HT1080 (cell line): ENCODE measurements at regions not wholly inside any gene's neighbourhood (a gene's known extent, or its start where the extent isn't known, plus 50 kb on each side); places are given as distances from the start of the nearest gene placed in this dataset.

Experiments
- DNase-seq: peaks from one replicate; pipeline ENCODE4 v3.0.0-alpha.2; 2015; ENCODE audit warnings: low read depth

- no peak for DNase-seq
These were observed 365.8 kb upstream of the SEMA6D start for GRCh38 chr15:47351501-47351900.

- DNase-seq, result no peak
These were observed 365.1 kb upstream of the SEMA6D start for GRCh38 chr15:47352217-47352616.

DNA sequence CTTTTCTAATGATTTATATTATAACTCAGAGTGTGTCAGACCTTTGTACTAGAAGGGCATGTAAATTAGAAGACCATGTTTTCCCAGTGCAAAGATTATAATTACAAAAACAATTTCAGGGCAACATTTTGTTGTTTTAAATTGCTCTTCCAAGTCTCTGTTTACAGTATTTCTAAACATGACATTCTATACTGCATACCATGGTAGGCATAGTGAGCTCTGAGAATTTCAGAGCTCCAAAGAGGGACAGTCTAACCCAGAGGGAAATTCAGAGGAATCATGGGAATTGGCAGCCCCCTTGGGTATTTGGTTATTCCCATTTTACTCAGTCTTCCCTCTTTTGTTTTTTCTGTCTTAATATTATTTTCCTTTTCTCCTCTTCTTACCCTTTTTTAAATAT is 361.5 kb upstream of the SEMA6D start:
- DNase-seq, result no peak

- DNase-seq, result no peak
These were observed 361.0 kb upstream of the SEMA6D start for GRCh38 chr15:47356297-47356696.

DNA sequence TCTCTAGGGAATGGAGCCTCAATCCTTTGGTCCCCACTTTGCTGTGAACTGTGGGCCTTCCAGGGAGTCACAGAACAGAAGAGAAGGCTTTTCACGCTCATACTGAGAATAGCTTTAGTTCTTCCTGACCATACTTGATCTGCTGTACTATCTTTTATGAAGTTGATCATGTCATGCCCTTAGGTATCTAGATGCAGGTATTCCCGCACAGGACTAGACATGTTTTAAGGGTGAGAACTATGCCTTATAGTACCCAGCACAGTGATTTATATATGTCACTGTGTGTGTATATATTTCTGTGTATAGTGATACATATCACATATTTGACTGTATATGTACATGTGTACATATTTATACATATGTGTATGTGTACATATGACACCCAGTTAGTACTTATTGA is 358.4 kb upstream of the SEMA6D start:
- no peak for DNase-seq

DNA sequence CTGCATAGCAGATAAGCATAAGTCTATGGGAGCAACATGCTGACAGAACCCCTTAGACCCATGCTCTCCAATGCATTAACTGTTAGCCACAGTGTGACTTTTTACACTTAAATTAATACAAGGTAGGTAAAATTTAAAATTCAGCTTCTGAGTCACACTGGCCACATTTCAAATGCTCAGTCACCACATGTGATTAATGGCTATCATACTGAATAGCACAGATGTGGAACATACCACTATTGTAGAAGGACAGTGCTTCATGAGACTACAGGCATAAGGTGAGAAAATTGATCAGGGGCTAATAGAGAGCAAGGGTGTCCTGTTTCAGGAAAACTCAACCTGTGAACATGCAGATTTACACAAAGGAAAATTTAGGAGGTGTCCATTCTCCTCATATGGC is 357.0 kb upstream of the SEMA6D start:
- DNase-seq, result no peak

- no peak for DNase-seq
These were observed 355.0 kb upstream of the SEMA6D start for GRCh38 chr15:47362118-47362905.

GRCh38 chr15:47363653-47364052 is 353.7 kb upstream of the SEMA6D start:
- DNase-seq, result no peak

DNA sequence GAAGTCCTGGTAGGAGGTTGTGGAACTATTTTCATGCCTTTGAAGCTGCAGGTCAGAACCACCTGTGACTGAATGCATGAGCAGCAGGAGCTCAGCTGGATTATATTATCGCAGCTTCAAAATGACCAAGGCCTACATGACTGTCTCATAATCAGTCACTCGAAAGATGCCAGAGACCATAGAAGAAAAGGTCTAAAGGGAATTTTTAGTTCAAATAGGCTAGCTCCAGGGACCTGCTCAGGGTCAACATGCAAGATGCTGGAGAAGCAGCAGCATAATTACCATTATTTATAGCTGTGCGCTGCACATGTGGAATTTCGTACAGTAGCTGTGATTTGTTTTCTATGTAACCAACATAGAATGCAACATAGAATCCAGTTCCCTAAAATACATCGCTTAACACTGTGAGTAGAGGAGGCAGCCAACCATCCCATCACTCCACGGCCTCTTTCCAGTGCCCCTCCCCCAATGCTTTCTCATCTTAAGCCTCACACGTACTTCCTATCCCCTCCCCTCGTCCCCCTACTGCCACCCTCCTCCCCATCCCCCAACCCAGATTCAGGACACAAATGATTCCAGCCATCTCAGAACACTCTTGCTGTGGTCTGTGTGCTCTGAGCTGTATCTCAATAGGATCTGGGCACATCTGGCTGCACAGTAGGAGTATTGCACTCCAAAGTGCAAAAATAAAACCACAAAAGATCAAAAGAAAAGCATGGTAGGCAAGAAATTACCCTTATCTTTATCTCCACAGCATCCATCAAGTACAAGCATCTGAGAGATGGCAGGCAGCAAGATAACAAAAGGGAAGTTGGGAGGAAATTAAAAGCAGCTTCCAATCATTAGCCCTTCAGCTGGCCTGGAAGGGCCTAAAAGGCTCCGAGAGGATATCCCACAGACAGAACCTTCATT is 352.8 kb upstream of the SEMA6D start:
- DNase-seq, result no peak

GRCh38 chr15:47366884-47367283 is 350.4 kb upstream of the SEMA6D start:
- DNase-seq, result no peak

GRCh38 chr15:47367726-47368390 is 349.4 kb upstream of the SEMA6D start:
- no peak for DNase-seq

GRCh38 chr15:47371939-47372338 is 345.4 kb upstream of the SEMA6D start:
- DNase-seq, result no peak

- DNase-seq, result peak; percentile 7
These were observed 343.1 kb upstream of the SEMA6D start for GRCh38 chr15:47374222-47374621.

- no peak for DNase-seq
These were observed 341.1 kb upstream of the SEMA6D start for GRCh38 chr15:47376190-47376589.

DNA sequence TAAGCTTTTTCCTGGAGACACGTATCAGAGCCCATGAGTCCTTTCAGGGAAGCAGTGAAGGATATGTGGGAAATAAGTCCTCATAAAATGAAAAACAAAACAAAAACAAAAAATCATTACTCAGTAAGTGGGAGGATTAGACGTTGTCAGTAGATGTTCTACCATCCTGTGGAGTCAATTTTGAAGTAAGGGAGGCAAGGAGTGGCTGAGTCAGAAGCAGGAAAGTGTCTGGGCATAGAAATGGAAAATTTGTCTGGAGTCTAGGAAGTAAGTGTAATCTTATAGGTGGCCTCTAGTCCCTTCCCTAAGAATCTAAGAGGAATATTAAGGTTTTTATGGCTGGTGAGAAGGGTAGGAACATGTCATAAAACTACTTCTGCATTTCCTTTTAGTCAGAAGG is 339.8 kb upstream of the SEMA6D start:
- DNase-seq, result no peak

DNA sequence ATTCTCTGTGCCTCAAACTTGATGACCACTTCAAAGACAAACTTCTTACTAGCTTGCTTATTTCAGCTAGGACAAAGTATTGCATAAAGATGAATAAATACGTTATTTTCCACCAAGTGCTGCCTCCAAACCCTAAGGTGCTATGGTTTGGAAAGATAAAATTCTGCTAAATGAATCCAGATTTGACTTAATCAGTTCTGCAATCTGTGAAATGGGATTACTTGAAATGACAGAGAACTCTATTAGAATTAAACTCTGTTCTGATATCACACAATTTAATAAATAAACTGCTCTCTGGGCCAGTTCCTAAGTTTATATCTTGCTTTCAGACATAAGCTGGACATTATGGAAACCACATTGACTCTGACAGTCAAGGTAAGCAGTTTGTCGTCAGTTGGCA is 338.8 kb upstream of the SEMA6D start:
- DNase-seq, result no peak

- DNase-seq, result no peak
These were observed 334.2 kb upstream of the SEMA6D start for GRCh38 chr15:47383102-47383501.

DNA sequence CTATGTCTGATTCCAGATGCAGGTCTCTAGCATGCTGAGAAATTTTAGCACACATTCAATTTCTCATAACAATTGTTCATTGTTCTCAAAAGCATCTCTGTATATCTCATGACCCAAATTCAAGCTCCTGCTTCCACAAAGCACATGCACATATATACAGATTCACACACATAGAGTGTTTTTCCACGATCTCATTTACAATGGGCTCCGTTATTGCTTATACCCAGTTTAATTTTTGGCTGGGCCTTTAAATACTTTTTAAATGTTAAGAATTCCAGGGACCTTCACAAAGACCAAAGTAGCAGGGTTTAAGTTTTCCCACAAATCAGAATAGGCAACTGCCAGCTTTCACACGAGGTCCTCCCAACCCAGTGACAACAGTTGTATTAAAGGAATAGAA is 333.5 kb upstream of the SEMA6D start:
- no peak for DNase-seq

GRCh38 chr15:47384341-47384740 is 333.0 kb upstream of the SEMA6D start:
- peak; percentile 83 for DNase-seq

DNA sequence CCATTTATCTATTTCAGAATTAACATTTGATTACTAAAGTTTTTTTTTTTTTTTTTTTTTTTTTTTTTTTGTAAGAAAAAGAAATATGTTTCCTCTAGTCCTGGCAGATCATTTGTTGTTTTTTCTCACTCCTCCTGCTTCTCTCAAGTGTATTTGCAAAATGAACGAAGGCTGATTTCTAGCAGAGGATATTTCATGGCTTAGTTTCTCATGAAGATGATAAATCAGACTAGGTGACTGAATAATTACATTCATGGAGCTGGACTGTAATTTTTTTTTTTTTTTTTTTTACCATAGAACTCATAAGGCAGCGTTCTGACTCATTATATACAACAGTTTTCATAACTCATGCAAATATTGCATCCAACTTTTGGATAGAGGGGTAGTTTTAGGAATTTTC is 332.5 kb upstream of the SEMA6D start:
- DNase-seq, result no peak

GRCh38 chr15:47386459-47386858 is 330.8 kb upstream of the SEMA6D start:
- DNase-seq, result no peak

DNA sequence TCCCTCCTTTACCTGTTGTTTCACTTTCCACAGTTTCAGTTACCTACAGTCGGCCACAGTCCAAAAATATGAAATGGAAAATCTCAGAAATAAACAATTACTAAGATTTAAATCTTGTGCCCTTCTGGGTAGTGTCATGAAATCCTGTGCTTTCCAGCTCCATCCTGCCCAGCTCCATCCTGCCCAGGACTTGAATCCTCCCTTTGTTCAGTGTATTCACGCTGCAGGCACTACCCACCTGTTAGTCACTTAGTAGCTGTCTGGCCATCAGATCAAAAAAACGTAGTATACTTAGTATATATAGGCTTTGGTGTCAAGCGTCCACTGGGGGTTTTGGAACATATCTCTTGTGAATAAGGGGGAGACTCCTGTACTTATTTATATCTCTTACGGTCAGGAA is 329.0 kb upstream of the SEMA6D start:
- DNase-seq, result peak; percentile 49
